Pancreas (tissue), 10 donors: ENCODE measurements at regions not wholly inside any gene's neighbourhood (a gene's known extent, or its start where the extent isn't known, plus 50 kb on each side); places are given as distances from the start of the nearest gene placed in this dataset.

Experiments
- ATAC-seq, 4 donors: fragments of 200-7000 bp; cut with Tn5 transposase; one replicate each; pipeline versions ENCODE4 v1.8.0 to v1.9.1; 2020; ENCODE audit warnings: mild to moderate bottlenecking in 4 of 4, moderate library complexity in 4 of 4
- DNase-seq, 6 donors: peaks; one replicate each; pipeline ENCODE4 v3.0.0-alpha.2; 2020
- FAIRE-seq: peaks from 2 replicates; lab custom pipeline; 2012; peaks lifted over from hg19 to GRCh38; lab: Jason Lieb, UNC
- H3K27ac ChIP-seq, 4 donors: fragments of 200-600 bp; sonication (generic); 1 replicate in 3 of 4; 2 replicates in 1 of 4; pipeline versions ENCODE4 v1.5.0 to v1.8.0; 2020
- H3K27me3 ChIP-seq, 4 donors: fragments of 200-600 bp; one replicate each; pipeline ENCODE4 v1.8.0; 2021
- H3K36me3 ChIP-seq, 3 donors: fragments of 200-600 bp; sonication (generic) in 1 of 3; one replicate each; pipeline versions ENCODE4 v1.5.0 to v1.8.0; 2020 to 2021
- H3K4me1 ChIP-seq, 3 donors: fragments of 200-600 bp; one replicate each; pipeline ENCODE4 v1.8.0; 2021
- H3K4me3 ChIP-seq, 4 donors: fragments of 200-600 bp; sonication (generic) in 2 of 4; one replicate each; pipeline versions ENCODE4 v1.5.0 to v1.8.0; 2020 to 2021
- H3K9me3 ChIP-seq, 4 donors: fragments of 200-600 bp; one replicate each; pipeline ENCODE4 v1.8.0; 2021
- WGBS, 2 donors: extraction: QIAGEN DNeasy Blood & Tissue Kit; methylation state at CpG; one replicate each; pipeline ENCODE4 v1.1.7; 2013; 5-methylcytosine and 5-hydroxymethylcytosine counted together
- intact Hi-C, 3 donors: fragments of 100-400 bp; cut with DNase I; formaldehyde crosslinking; loops; one replicate each; pipeline versions ENCODE4 v1.11.1 to v1.14.2; 2022
- TF ChIP-seq, protein P1 (sequence below), 4 donors: fragments of 200-600 bp; sonication (generic) in 3 of 4; IDR thresholded peaks; one replicate each; pipeline versions ENCODE4 v1.5.0 to v1.8.0; 2021; ENCODE audit warnings: antibody characterized with exemption in 4 of 4
- donor health status: healthy with polysubstance abuse.
- donor health status: DM: no; HTN: no; CAD: no; lungs with moderate emphysema.
- donor health status: DM: no; HTN: no; CAD: no.
- donor health status: control.
- donor health status: control.
- donor health status: Bipolar disorder and iron deficiency.
- donor health status: DM: yes; HTN: yes; CAD: no.
- donor health status: DM: no; HTN: no; CAD: no.
- donor health status: DM: no; HTN: no; CAD: no.
- donor health status: DM: yes; HTN: yes; CAD: no.

DNA sequence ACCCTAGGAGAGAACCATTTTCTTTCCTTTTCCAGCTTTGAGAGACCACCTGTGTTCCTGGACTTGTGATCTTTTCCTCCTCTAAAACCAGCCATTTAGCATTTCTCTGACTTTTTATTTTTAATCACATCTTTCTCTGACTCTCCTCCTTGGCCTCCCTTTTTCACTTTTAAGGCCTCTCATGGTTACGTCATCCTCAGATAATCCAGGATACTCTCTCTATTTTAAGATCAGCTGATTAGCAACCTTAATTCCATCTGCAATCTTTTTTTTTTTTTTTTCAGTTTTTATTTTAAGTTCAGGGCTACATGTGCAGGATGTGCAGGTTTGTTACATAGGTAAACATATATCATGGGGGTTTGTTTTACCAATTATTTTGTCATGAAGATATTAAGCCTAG, 54.0 kb downstream of the RFPL4B start:
- Histone ChIP-seq H3K36me3 (no peaks in the 10 kb centered on the region), H3K4me1 (no peaks in the 10 kb centered on the region), H3K4me3 (no peak overlapping the region), H3K9me3 (no peaks in the 10 kb centered on the region), H3K27ac (no peak overlapping the region), H3K27me3 (no peaks in the 10 kb centered on the region)
- ATAC-seq = no peak
- intact Hi-C loops = no loop called here
- 84 to 94% methylated on average over 1 of the region's 1 CpG for WGBS, 2 donors
- TF ChIP-seq, protein P1, sequence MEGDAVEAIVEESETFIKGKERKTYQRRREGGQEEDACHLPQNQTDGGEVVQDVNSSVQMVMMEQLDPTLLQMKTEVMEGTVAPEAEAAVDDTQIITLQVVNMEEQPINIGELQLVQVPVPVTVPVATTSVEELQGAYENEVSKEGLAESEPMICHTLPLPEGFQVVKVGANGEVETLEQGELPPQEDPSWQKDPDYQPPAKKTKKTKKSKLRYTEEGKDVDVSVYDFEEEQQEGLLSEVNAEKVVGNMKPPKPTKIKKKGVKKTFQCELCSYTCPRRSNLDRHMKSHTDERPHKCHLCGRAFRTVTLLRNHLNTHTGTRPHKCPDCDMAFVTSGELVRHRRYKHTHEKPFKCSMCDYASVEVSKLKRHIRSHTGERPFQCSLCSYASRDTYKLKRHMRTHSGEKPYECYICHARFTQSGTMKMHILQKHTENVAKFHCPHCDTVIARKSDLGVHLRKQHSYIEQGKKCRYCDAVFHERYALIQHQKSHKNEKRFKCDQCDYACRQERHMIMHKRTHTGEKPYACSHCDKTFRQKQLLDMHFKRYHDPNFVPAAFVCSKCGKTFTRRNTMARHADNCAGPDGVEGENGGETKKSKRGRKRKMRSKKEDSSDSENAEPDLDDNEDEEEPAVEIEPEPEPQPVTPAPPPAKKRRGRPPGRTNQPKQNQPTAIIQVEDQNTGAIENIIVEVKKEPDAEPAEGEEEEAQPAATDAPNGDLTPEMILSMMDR (IDR thresholded peaks at IDR 0.05) = no peak
- no peak for DNase-seq
- FAIRE-seq = no peak

DNA sequence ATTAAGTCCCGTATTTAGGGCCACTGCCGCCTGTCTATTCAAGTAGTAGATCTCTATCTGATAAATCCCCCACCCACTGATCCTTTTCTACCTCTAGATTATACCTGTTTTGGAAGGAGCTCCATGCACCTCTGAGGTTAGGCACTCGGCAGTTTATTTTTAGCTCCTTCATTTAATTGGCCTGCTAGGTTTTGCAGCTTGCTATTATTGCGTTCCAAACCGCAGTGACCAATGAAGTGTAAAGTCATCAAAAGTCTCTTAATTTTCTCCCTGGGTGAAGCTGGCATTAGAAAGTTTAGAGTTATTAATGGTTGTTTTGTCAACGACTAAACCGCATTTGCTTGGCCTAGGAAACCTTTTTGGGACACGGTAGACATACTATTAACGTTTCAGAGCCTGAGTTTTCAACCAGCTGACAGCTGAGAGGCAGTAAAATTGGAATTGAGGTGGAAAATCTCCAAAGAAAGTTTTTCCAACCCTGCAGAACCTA, 60.0 kb downstream of the RFPL4B start:
- TF ChIP-seq, protein P1 (IDR thresholded peaks at IDR 0.05) = no peak
- DNase-seq (no peak), FAIRE-seq (no peak), ATAC-seq (no peak)
- Histone ChIP-seq H3K27me3 (no peaks in the 10 kb centered on the region), H3K9me3 (no peaks in the 10 kb centered on the region), H3K36me3 (no peaks in the 10 kb centered on the region), H3K27ac (no peak overlapping the region), H3K4me1 (no peaks in the 10 kb centered on the region), H3K4me3 (no peak overlapping the region)
- intact Hi-C loops = no loop called here
- 76 to 78% methylated on average over 9 of the region's 9 CpGs for WGBS, 2 donors

DNA sequence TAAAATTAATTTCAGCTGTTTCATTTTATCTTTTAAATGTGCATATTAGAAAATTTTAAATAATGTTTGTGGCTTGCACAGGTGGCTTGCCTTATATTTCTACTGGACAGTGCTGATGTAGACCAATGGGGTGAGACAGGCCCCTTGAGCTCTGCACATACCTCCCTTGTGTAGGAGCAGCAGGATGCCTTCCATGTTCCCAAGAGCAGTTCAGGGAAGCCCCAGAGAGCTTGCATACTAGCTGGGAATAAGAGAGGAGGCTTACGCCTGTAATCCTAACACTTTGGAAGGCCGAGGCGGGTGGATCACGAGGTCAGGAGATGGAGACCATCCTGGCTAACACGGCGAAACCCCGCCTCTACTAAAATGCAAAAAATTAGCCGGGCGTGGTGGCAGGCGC, 61.4 kb downstream of the RFPL4B start:
- no peak for ATAC-seq

DNA sequence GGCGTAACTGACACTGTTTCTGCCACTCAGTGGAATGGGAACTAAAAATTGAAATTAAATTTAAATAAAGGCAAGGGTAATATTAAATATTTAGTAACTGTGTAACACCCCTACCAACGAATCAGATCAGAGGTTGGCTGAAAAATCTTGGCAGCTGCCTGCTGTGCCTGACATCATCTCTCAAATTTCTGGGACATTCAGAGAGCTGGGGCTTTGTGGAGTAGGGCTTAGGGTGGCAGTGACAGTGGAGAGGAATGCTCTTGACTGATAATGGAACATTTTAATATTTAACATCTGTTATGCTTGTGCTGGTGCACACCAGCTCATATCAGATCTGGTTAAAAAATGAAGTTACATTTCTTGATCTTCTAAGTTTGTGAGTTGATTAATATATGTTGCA, 62.2 kb downstream of the RFPL4B start:
- no peak for FAIRE-seq
- no peak overlapping the region for H3K27ac ChIP-seq
- no peaks in the 10 kb centered on the region for H3K9me3 ChIP-seq
- WGBS, 2 donors = 50 to 52% methylated on average over 2 of the region's 2 CpGs
- intact Hi-C loops = no loop called here
- no peak for ATAC-seq
- TF ChIP-seq, protein P1 (IDR thresholded peaks at IDR 0.05) = no peak
- no peak overlapping the region for H3K4me3 ChIP-seq
- no peaks in the 10 kb centered on the region for H3K27me3 ChIP-seq
- no peaks in the 10 kb centered on the region for H3K4me1 ChIP-seq
- DNase-seq = no peak
- no peaks in the 10 kb centered on the region for H3K36me3 ChIP-seq

More for the DNA sequence above, 61.4 kb downstream of the RFPL4B start:
- no peak overlapping the region for H3K4me3 ChIP-seq
- TF ChIP-seq, protein P1 (IDR thresholded peaks at IDR 0.05) = no peak
- H3K36me3 ChIP-seq = no peaks in the 10 kb centered on the region
- H3K4me1 ChIP-seq = no peaks in the 10 kb centered on the region
- no peak for FAIRE-seq
- H3K27me3 ChIP-seq = no peaks in the 10 kb centered on the region
- DNase-seq = no peak
- no peaks in the 10 kb centered on the region for H3K9me3 ChIP-seq
- WGBS, 2 donors = 89 to 93% methylated on average over 7 to 10 of the region's 10 CpGs
- intact Hi-C loops = no loop called here
- H3K27ac ChIP-seq = no peak overlapping the region

DNA sequence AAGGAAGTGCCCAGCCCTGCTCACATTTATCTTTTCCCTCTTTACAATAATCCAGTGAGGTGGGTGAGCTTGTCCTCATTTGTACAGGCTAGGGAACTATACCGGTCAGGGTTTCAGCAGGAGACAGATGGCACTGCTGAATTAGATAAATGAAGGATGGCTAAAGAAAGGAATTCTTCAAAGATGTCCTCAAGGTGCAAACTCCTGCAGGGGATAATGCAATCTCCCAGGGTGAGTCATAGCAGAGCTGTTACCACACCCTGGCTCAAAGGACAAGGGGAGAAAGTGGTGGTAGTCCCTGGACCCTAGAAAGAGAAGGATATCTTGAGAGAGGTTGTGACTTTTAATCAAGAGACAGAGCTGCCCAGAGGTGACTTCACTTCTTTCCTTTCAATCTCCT, 66.7 kb downstream of the RFPL4B start:
- intact Hi-C loops = no loop called here
- WGBS, 2 donors = 39 to 44% methylated on average over 1 of the region's 1 CpG
- DNase-seq (no peak), ATAC-seq (no peak), FAIRE-seq (no peak)
- TF ChIP-seq, protein P1 (IDR thresholded peaks at IDR 0.05) = no peak
- H3K9me3 ChIP-seq = no peaks in the 10 kb centered on the region
- H3K27ac ChIP-seq = no peak overlapping the region
- no peak overlapping the region for H3K4me3 ChIP-seq
- no peaks in the 10 kb centered on the region for H3K27me3 ChIP-seq
- no peaks in the 10 kb centered on the region for H3K36me3 ChIP-seq
- H3K4me1 ChIP-seq = no peaks in the 10 kb centered on the region
